HCT116 (cell line): ENCODE measurements at regions not wholly inside any gene's neighbourhood (a gene's known extent, or its start where the extent isn't known, plus 50 kb on each side); places are given as distances from the start of the nearest gene placed in this dataset.

ENCODE experiments used
- ATAC-seq: fragments of 200-7000 bp; cut with Tn5 transposase; 2 replicates; pipeline ENCODE4 v1.9.1; 2020; ENCODE audit warnings: mild to moderate bottlenecking, moderate library complexity
- BruUV-seq: library from RNA; stranded (reverse); fragments of 400-500 nt; replicated peaks from 2 replicates; lab custom pipeline; 2021; lab: Mats Ljungman, UMichigan
- CTCF ChIA-PET: fragments of 300-600 bp; sonication (Branson Sonifier 250); formaldehyde crosslinking; loops from one replicate; lab custom pipeline; 2021; ENCODE audit warnings: antibody characterized with exemption; lab: Charles Lee
- POLR2A ChIA-PET: fragments of 300-600, 350-600 bp; sonication (Branson Sonifier 250); formaldehyde crosslinking; loops from one replicate; lab custom pipeline; 2021; ENCODE audit warnings: antibody characterized with exemption; lab: Charles Lee
- RAD21 ChIA-PET, 2 experiments: fragments of 300-600 bp; sonication (Branson Sonifier 250); formaldehyde crosslinking; loops; one replicate each; lab custom pipeline; 2023; ENCODE audit warnings: low total read pairs in 2 of 2; ENCODE audit not compliant: uncharacterized antibody in 2 of 2, unreplicated experiment in 2 of 2, low non-redundant PET in 1 of 2; lab: Charles Lee
- DNase-seq: peaks from one replicate; pipeline ENCODE4 v3.0.0-alpha.2; 2010; ENCODE audit warnings: low read depth, low spot score
- H2AFZ ChIP-seq: fragments of 200-600 bp; shearing (Covaris generic), sonication (generic); 2 replicates; pipeline ENCODE4 v1.6.1; 2017; ENCODE audit warnings: low read depth, mixed run types, mixed read lengths, antibody characterized with exemption, low read length; ENCODE audit not compliant: poor library complexity, severe bottlenecking
- H3K27ac ChIP-seq: 2 replicates; pipeline ENCODE4 v1.5.1; 2012; ENCODE audit warnings: low read depth, low read length
- H3K27me3 ChIP-seq: fragments of 200-600 bp; sonication (generic); 2 replicates; pipeline ENCODE4 v1.6.1; 2016; ENCODE audit warnings: mixed run types, low read length, mixed read lengths; ENCODE audit not compliant: insufficient read depth
- H3K36me3 ChIP-seq, 2 experiments: fragments of 200-500 bp in 1 of 2; fragments of 200-600 bp in 1 of 2; sonication (Bioruptor generic) in 1 of 2; sonication (generic) in 1 of 2; 2 replicates each; pipeline versions ENCODE4 v1.5.1 to v1.6.1; 2014 to 2016; ENCODE audit warnings: low read length in 2 of 2, inconsistent platforms in 1 of 2, mixed read lengths in 1 of 2, mixed run types in 1 of 2; ENCODE audit not compliant: insufficient read depth in 2 of 2, control insufficient read depth in 1 of 2
- H3K4me1 ChIP-seq, 2 experiments: fragments of 200-600 bp in 1 of 2; sonication (generic) in 1 of 2; 2 replicates each; pipeline versions ENCODE4 v1.5.1 to v1.6.1; 2012 to 2017; ENCODE audit warnings: low read length in 2 of 2, inconsistent platforms in 1 of 2, mild to moderate bottlenecking in 1 of 2, mixed read lengths in 1 of 2, mixed run types in 1 of 2, moderate library complexity in 1 of 2; ENCODE audit not compliant: insufficient read depth in 2 of 2, control insufficient read depth in 1 of 2
- H3K4me2 ChIP-seq: fragments of 200-600 bp; sonication (generic); 2 replicates; pipeline ENCODE4 v1.6.1; 2017; ENCODE audit warnings: mixed run types, low read length, mixed read lengths
- H3K4me3 ChIP-seq, 2 experiments: fragments of 200-600 bp in 1 of 2; sonication (generic) in 1 of 2; replicated peaks in 1 of 2; 2 replicates each; pipeline ENCODE4 v1.5.1; 2011 to 2016; ENCODE audit warnings: low read length in 2 of 2, control low read depth in 1 of 2, low read depth in 1 of 2, mild to moderate bottlenecking in 1 of 2, mixed read lengths in 1 of 2, mixed run types in 1 of 2
- H3K79me2 ChIP-seq: fragments of 200-600 bp; sonication (generic); 2 replicates; pipeline ENCODE4 v1.6.1; 2017; ENCODE audit warnings: mild to moderate bottlenecking, mixed run types, low read length, moderate library complexity, mixed read lengths; ENCODE audit not compliant: insufficient read depth
- H3K9ac ChIP-seq: fragments of 200-600 bp; sonication (generic); 2 replicates; pipeline ENCODE4 v1.6.1; 2016; ENCODE audit warnings: low read length, mixed read lengths
- H3K9me2 ChIP-seq: fragments of 200-600 bp; sonication (generic), shearing (Covaris generic); 2 replicates; pipeline ENCODE4 v1.6.1; 2017; ENCODE audit warnings: mixed run types, mild to moderate bottlenecking, moderate library complexity; ENCODE audit not compliant: insufficient read depth
- H3K9me3 ChIP-seq, 2 experiments: fragments of 200-500 bp in 1 of 2; fragments of 200-600 bp in 1 of 2; sonication (Bioruptor generic) in 1 of 2; sonication (generic) in 1 of 2; 2 replicates each; pipeline ENCODE4 v1.6.1; 2014 to 2017; ENCODE audit warnings: low read length in 2 of 2, mixed read lengths in 2 of 2, inconsistent platforms in 1 of 2, low read depth in 1 of 2, mild to moderate bottlenecking in 1 of 2, mixed run types in 1 of 2, moderate library complexity in 1 of 2; ENCODE audit not compliant: control insufficient read depth in 1 of 2, insufficient read depth in 1 of 2
- H4K20me1 ChIP-seq: fragments of 200-600 bp; sonication (generic), shearing (Covaris generic); 2 replicates; pipeline ENCODE4 v1.6.1; 2017; ENCODE audit warnings: mixed run types, mild to moderate bottlenecking, moderate library complexity; ENCODE audit not compliant: insufficient read depth
- CBX3 ChIP-seq: IDR thresholded peaks from 2 replicates; pipeline ENCODE4 v1.6.1; 2012; ENCODE audit warnings: low read depth
- CEBPB ChIP-seq: IDR thresholded peaks from 2 replicates; pipeline ENCODE4 v1.6.1; 2012; ENCODE audit warnings: low read depth
- ELF1 ChIP-seq: IDR thresholded peaks from 2 replicates; pipeline ENCODE4 v1.6.1; 2012; ENCODE audit warnings: low read depth, borderline replicate concordance
- EZH2 ChIP-seq: fragments of 200-600 bp; sonication (generic); IDR thresholded peaks from 2 replicates; pipeline ENCODE4 v1.6.1; 2017; ENCODE audit warnings: antibody characterized with exemption, mixed run types
- EZH2phosphoT487 ChIP-seq: fragments of 200-600 bp; IDR thresholded peaks from 2 replicates; pipeline ENCODE4 v1.6.1; 2018; ENCODE audit warnings: antibody characterized with exemption, borderline replicate concordance
- FOSL1 ChIP-seq: IDR thresholded peaks from 2 replicates; pipeline ENCODE4 v1.6.1; 2012; ENCODE audit warnings: low read depth
- POLR2A ChIP-seq: IDR thresholded peaks from 2 replicates; pipeline ENCODE4 v1.7.0; 2011; ENCODE audit warnings: borderline replicate concordance; ENCODE audit not compliant: insufficient read depth, insufficient read length; ENCODE audit errors: extremely low read depth
- RAD21 ChIP-seq: IDR thresholded peaks from 2 replicates; pipeline ENCODE4 v1.6.1; 2012; ENCODE audit warnings: low read depth, mild to moderate bottlenecking
- SP1 ChIP-seq: IDR thresholded peaks from 2 replicates; pipeline ENCODE4 v1.6.1; 2012; ENCODE audit warnings: low read depth
- SRF ChIP-seq: IDR thresholded peaks from 2 replicates; pipeline ENCODE4 v1.6.1; 2012; ENCODE audit warnings: low read depth
- TCF7L2 ChIP-seq: IDR thresholded peaks from 2 replicates; pipeline ENCODE4 v1.7.0; 2011; ENCODE audit warnings: borderline replicate concordance, inconsistent platforms; ENCODE audit not compliant: insufficient read depth, insufficient read length; ENCODE audit errors: extremely low read depth
- ZFX ChIP-seq: fragments of 450-650 bp; IDR thresholded peaks from 2 replicates; pipeline ENCODE4 v1.6.1; 2017
- ZNF274 ChIP-seq: fragments of 200-500 bp; sonication (Bioruptor generic); IDR thresholded peaks from 2 replicates; pipeline ENCODE4 v1.6.1; 2014; ENCODE audit warnings: mild to moderate bottlenecking, low read depth, low read length, inconsistent platforms
- intact Hi-C: fragments of 100-400 bp; cut with micrococcal nuclease; formaldehyde crosslinking; loops from 2 replicates; pipeline ENCODE4 v1.10.0; 2022
- TF ChIP-seq, protein P1 (sequence below): IDR thresholded peaks from 2 replicates; pipeline ENCODE4 v1.6.1; 2012; ENCODE audit warnings: low read depth
- TF ChIP-seq, protein P2 (sequence below): IDR thresholded peaks from 2 replicates; pipeline ENCODE4 v1.6.1; 2011; ENCODE audit warnings: mild to moderate bottlenecking, low read length, moderate library complexity; ENCODE audit not compliant: insufficient replicate concordance; ENCODE audit errors: extremely low read depth
- TF ChIP-seq, protein P3 (sequence below): IDR thresholded peaks from 2 replicates; pipeline ENCODE4 v1.6.1; 2012

DNA sequence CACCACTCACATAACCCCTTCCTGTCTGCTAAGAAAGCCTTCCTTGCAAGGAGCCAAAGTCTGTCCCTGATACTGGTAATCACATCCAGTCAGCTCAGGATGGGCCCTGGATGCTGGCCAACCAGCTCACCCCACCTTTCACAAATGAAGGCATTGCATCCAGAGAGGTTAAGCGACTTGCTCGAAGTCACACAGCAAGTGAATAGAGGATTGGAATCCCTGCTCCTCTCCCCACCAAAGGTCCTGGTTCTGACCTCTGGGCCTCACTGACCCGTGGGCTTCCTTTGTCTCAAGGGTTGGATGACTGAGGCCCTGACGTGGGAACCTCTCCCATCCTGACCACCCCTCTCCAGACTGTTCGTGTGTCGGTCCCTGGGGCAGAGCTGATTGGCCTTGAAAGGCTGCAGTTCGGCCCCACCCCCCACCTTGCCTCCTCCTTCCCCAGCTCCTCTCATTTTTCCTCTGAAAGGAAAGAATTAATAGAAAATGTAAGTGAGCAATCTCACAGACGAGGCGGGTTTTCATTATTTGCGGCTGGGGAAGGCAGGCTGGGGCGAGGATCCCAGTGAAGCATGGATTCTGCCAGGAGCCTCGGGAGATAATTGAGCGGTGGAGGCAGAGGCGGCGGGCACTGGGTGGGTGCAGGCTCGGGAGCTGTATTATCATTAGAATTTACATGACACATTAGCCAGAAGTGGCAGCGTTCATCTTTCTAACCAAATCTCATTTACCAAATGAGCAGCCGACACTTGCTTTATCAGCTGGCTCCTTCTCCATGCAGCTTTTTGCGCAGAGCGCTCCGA lies 101.5 kb upstream of the CSF3R start (continued):
- no peak for TF ChIP-seq TCF7L2
- no peak for TF ChIP-seq CBX3
- no peak for TF ChIP-seq EZH2phosphoT487
- TF ChIP-seq, protein P1, sequence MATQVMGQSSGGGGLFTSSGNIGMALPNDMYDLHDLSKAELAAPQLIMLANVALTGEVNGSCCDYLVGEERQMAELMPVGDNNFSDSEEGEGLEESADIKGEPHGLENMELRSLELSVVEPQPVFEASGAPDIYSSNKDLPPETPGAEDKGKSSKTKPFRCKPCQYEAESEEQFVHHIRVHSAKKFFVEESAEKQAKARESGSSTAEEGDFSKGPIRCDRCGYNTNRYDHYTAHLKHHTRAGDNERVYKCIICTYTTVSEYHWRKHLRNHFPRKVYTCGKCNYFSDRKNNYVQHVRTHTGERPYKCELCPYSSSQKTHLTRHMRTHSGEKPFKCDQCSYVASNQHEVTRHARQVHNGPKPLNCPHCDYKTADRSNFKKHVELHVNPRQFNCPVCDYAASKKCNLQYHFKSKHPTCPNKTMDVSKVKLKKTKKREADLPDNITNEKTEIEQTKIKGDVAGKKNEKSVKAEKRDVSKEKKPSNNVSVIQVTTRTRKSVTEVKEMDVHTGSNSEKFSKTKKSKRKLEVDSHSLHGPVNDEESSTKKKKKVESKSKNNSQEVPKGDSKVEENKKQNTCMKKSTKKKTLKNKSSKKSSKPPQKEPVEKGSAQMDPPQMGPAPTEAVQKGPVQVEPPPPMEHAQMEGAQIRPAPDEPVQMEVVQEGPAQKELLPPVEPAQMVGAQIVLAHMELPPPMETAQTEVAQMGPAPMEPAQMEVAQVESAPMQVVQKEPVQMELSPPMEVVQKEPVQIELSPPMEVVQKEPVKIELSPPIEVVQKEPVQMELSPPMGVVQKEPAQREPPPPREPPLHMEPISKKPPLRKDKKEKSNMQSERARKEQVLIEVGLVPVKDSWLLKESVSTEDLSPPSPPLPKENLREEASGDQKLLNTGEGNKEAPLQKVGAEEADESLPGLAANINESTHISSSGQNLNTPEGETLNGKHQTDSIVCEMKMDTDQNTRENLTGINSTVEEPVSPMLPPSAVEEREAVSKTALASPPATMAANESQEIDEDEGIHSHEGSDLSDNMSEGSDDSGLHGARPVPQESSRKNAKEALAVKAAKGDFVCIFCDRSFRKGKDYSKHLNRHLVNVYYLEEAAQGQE: no peak
- no peak for TF ChIP-seq ELF1
- no peak for TF ChIP-seq FOSL1
- no peak for TF ChIP-seq ZFX
- TF ChIP-seq SRF: no peak
- TF ChIP-seq POLR2A: no peak
- no peak for TF ChIP-seq CEBPB
- TF ChIP-seq, all 23 proteins: peak for 0

DNA sequence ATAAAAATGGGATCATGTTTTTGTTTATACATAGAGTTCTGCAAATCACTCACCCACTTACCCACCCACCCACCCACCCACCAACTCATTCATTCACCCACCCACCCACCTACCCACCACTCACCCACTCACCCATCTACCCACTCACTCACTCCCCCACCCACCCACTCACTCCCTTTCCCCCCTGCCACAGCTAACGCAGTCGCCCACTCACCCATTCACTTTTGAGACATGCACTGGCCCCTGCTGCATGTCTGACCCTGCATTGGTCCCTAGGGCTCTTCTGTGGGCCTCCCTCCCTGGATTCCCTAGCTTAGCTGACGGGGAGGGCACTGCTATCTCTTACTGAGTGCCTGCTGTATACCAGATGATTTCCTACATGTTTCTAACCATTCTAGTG lies 100.4 kb upstream of the CSF3R start:
- Histone ChIP-seq H4K20me1 (no peaks in the 10 kb centered on the region), H3K9me2 (no peaks in the 10 kb centered on the region), H3K79me2 (no peaks in the 10 kb centered on the region), H3K4me3 (no peak overlapping the region), H3K4me2 (no peak overlapping the region), H3K9me3 (no peaks in the 10 kb centered on the region), H3K27me3 (no peaks in the 10 kb centered on the region), H3K9ac (no peak overlapping the region), H3K4me1 (peaks cover 0 to 5% of the 10 kb centered on the region in 2 experiments; a peak in 1 of 4 replicates), H3K27ac (no peak overlapping the region), H3K36me3 (no peaks in the 10 kb centered on the region), H2AFZ (no peak overlapping the region)
- POLR2A ChIA-PET: no interaction called here
- intact Hi-C loops: no loop called here
- DNase-seq (no peak), ATAC-seq (no peak)
- RAD21 ChIA-PET: no interaction called here
- CTCF ChIA-PET: interaction anchor here (1.6 kb wide), 1 partner anchor 26 kb away, joined by 5 read pairs; no protein-coding TSS in a partner anchor
- BruUV-seq: no TSS peak
- TF ChIP-seq, protein P2, sequence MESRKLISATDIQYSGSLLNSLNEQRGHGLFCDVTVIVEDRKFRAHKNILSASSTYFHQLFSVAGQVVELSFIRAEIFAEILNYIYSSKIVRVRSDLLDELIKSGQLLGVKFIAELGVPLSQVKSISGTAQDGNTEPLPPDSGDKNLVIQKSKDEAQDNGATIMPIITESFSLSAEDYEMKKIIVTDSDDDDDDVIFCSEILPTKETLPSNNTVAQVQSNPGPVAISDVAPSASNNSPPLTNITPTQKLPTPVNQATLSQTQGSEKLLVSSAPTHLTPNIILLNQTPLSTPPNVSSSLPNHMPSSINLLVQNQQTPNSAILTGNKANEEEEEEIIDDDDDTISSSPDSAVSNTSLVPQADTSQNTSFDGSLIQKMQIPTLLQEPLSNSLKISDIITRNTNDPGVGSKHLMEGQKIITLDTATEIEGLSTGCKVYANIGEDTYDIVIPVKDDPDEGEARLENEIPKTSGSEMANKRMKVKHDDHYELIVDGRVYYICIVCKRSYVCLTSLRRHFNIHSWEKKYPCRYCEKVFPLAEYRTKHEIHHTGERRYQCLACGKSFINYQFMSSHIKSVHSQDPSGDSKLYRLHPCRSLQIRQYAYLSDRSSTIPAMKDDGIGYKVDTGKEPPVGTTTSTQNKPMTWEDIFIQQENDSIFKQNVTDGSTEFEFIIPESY: no peak
- TF ChIP-seq ELF1: no peak
- no peak for TF ChIP-seq EZH2
- TF ChIP-seq POLR2A: no peak
- TF ChIP-seq ZNF274: no peak
- TF ChIP-seq SP1: no peak
- no peak for TF ChIP-seq ZFX
- no peak for TF ChIP-seq RAD21
- TF ChIP-seq CEBPB: no peak
- TF ChIP-seq, protein P3, sequence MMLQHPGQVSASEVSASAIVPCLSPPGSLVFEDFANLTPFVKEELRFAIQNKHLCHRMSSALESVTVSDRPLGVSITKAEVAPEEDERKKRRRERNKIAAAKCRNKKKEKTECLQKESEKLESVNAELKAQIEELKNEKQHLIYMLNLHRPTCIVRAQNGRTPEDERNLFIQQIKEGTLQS: no peak
